Vagina (tissue), 2 donors: ENCODE measurements at regions not wholly inside any gene's neighbourhood (a gene's known extent, or its start where the extent isn't known, plus 50 kb on each side); places are given as distances from the start of the nearest gene placed in this dataset.
"Not testable (repeated sequence)": the region's sequence is repeated elsewhere in the genome, so short reads cannot be mapped to it uniquely, and the experiment has no call there.

Experiments
- DNase-seq, 2 donors: peaks; one replicate each; pipeline ENCODE4 v3.0.0-alpha.2; 2017; ENCODE audit errors: extremely low spot score in 2 of 2
- H3K27ac ChIP-seq: fragments of 200-600 bp; sonication (generic); one replicate; pipeline ENCODE4 v1.5.1; 2019
- H3K27me3 ChIP-seq: fragments of 200-600 bp; sonication (generic); one replicate; pipeline ENCODE4 v1.5.1; 2019
- H3K36me3 ChIP-seq, 2 donors: fragments of 200-600 bp; sonication (generic); one replicate each; pipeline ENCODE4 v1.5.1; 2017 to 2019
- H3K4me1 ChIP-seq: fragments of 200-600 bp; sonication (generic); one replicate; pipeline ENCODE4 v1.5.1; 2019
- H3K4me3 ChIP-seq, 2 donors: fragments of 200-600 bp; sonication (generic); 1 replicate in 1 of 2; 2 replicates in 1 of 2; pipeline ENCODE4 v1.5.1; 2016 to 2019
- H3K9me3 ChIP-seq: fragments of 200-600 bp; sonication (generic); one replicate; pipeline ENCODE4 v1.5.1; 2019
- CTCF ChIP-seq, 3 experiments: fragments of 450-650 bp in 2 of 3; fragments of 200-600 bp in 1 of 3; sonication (generic) in 1 of 3; IDR thresholded peaks; one replicate each; pipeline ENCODE4 v1.5.1; 2017 to 2019; ENCODE audit warnings: antibody characterized with exemption in 3 of 3, mild to moderate bottlenecking in 2 of 3, moderate library complexity in 2 of 3
- POLR2A ChIP-seq, 2 donors: fragments of 450-650 bp; IDR thresholded peaks; one replicate each; pipeline ENCODE4 v1.6.1; 2017; ENCODE audit warnings: antibody characterized with exemption in 2 of 2, mild to moderate bottlenecking in 2 of 2, moderate library complexity in 2 of 2
- POLR2AphosphoS5 ChIP-seq, 2 donors: sonication (generic); formaldehyde crosslinking; IDR thresholded peaks; one replicate each; pipeline ENCODE4 v1.9.0; 2017; ENCODE audit warnings: antibody characterized with exemption in 2 of 2, mild to moderate bottlenecking in 2 of 2, low read depth in 1 of 2; ENCODE audit not compliant: insufficient read depth in 1 of 2
- intact Hi-C: fragments of 100-400 bp; cut with DNase I; formaldehyde crosslinking; loops from one replicate; pipeline ENCODE4 v1.15.1; 2023

GRCh38 chr3:35292568-35292967 lies 346.8 kb upstream of the ARPP21 start:
- no peaks in the 10 kb centered on the region for H3K27me3 ChIP-seq
- no peak overlapping the region for H3K4me3 ChIP-seq
- TF ChIP-seq CTCF (IDR thresholded peaks at IDR 0.05) (no peak), POLR2A (IDR thresholded peaks at IDR 0.05) (no peak), POLR2AphosphoS5 (IDR thresholded peaks at IDR 0.05; ENCODE audit: insufficient read depth in 1 of 2, low read depth in 1 of 2) (no peak)
- no peaks in the 10 kb centered on the region for H3K4me1 ChIP-seq
- H3K9me3 ChIP-seq = no peaks in the 10 kb centered on the region
- no peak for DNase-seq
- no peaks in the 10 kb centered on the region for H3K36me3 ChIP-seq
- intact Hi-C loops = no loop called here
- no peak overlapping the region for H3K27ac ChIP-seq

GRCh38 chr3:35295906-35296305 lies 343.4 kb upstream of the ARPP21 start:
- no peak for TF ChIP-seq CTCF (IDR thresholded peaks at IDR 0.05)
- no peak for TF ChIP-seq POLR2A (IDR thresholded peaks at IDR 0.05)
- TF ChIP-seq POLR2AphosphoS5 (IDR thresholded peaks at IDR 0.05; ENCODE audit: insufficient read depth in 1 of 2, low read depth in 1 of 2) = no peak
- no peak for DNase-seq
- no peaks in the 10 kb centered on the region for H3K9me3 ChIP-seq
- intact Hi-C loops = no loop called here
- no peaks in the 10 kb centered on the region for H3K27me3 ChIP-seq
- no peaks in the 10 kb centered on the region for H3K36me3 ChIP-seq
- H3K4me3 ChIP-seq = no peak overlapping the region
- no peaks in the 10 kb centered on the region for H3K4me1 ChIP-seq
- H3K27ac ChIP-seq = no peak overlapping the region

- H3K9me3 ChIP-seq = no peaks in the 10 kb centered on the region
- no peak overlapping the region for H3K4me3 ChIP-seq
- no peak overlapping the region for H3K27ac ChIP-seq
- DNase-seq = no peak
- no peak for TF ChIP-seq POLR2A (IDR thresholded peaks at IDR 0.05)
- TF ChIP-seq CTCF (IDR thresholded peaks at IDR 0.05) = no peak
- no peak for TF ChIP-seq POLR2AphosphoS5 (IDR thresholded peaks at IDR 0.05; ENCODE audit: insufficient read depth in 1 of 2, low read depth in 1 of 2)
- intact Hi-C loops = no loop called here
- no peaks in the 10 kb centered on the region for H3K4me1 ChIP-seq
- H3K27me3 ChIP-seq = no peaks in the 10 kb centered on the region
- no peaks in the 10 kb centered on the region for H3K36me3 ChIP-seq
Measured at GRCh38 chr3:35296533-35296932, 342.8 kb upstream of the ARPP21 start.

- H3K4me3 ChIP-seq, intact Hi-C loops, H3K9me3 ChIP-seq, H3K27me3 ChIP-seq, H3K36me3 ChIP-seq, DNase-seq, H3K4me1 ChIP-seq, H3K27ac ChIP-seq: not testable (repeated sequence)
Measured at GRCh38 chr3:35296944-35297343, 342.4 kb upstream of the ARPP21 start.

GRCh38 chr3:35305406-35305805 lies 333.9 kb upstream of the ARPP21 start:
- no peak for TF ChIP-seq CTCF (IDR thresholded peaks at IDR 0.05)
- TF ChIP-seq POLR2AphosphoS5 (IDR thresholded peaks at IDR 0.05; ENCODE audit: insufficient read depth in 1 of 2, low read depth in 1 of 2) = no peak
- no peak for TF ChIP-seq POLR2A (IDR thresholded peaks at IDR 0.05)
- intact Hi-C loops = no loop called here
- H3K4me3 ChIP-seq = no peak overlapping the region
- no peaks in the 10 kb centered on the region for H3K4me1 ChIP-seq
- no peak for DNase-seq
- H3K36me3 ChIP-seq = no peaks in the 10 kb centered on the region
- no peaks in the 10 kb centered on the region for H3K9me3 ChIP-seq
- H3K27ac ChIP-seq = no peak overlapping the region
- H3K27me3 ChIP-seq = no peaks in the 10 kb centered on the region

GRCh38 chr3:35307296-35307695 lies 332.0 kb upstream of the ARPP21 start:
- no peaks in the 10 kb centered on the region for H3K4me1 ChIP-seq
- H3K9me3 ChIP-seq = no peaks in the 10 kb centered on the region
- no peak overlapping the region for H3K4me3 ChIP-seq
- H3K27me3 ChIP-seq = no peaks in the 10 kb centered on the region
- H3K27ac ChIP-seq = no peak overlapping the region
- intact Hi-C loops = no loop called here
- TF ChIP-seq CTCF (IDR thresholded peaks at IDR 0.05) (no peak), POLR2AphosphoS5 (IDR thresholded peaks at IDR 0.05; ENCODE audit: insufficient read depth in 1 of 2, low read depth in 1 of 2) (no peak), POLR2A (IDR thresholded peaks at IDR 0.05) (no peak)
- no peaks in the 10 kb centered on the region for H3K36me3 ChIP-seq
- DNase-seq = no peak

GRCh38 chr3:35316841-35317240 lies 322.5 kb upstream of the ARPP21 start:
- H3K36me3 ChIP-seq, H3K27me3 ChIP-seq, intact Hi-C loops, H3K4me1 ChIP-seq, DNase-seq, H3K4me3 ChIP-seq, H3K27ac ChIP-seq, H3K9me3 ChIP-seq: not testable (repeated sequence)
